GM06990 (cell line): ENCODE measurements at regions not wholly inside any gene's neighbourhood (a gene's known extent, or its start where the extent isn't known, plus 50 kb on each side); places are given as distances from the start of the nearest gene placed in this dataset.

Experiments
- DNase-seq: peaks from one replicate; pipeline ENCODE4 v3.0.0-alpha.2; 2011; ENCODE audit not compliant: insufficient read length; ENCODE audit errors: extremely low read depth
- H3K27me3 ChIP-seq: replicated peaks from 2 replicates; pipeline ENCODE4 v1.6.0; 2011; ENCODE audit warnings: low read length; ENCODE audit not compliant: control insufficient read depth, insufficient read depth
- H3K36me3 ChIP-seq: 2 replicates; pipeline ENCODE4 v1.5.1; 2011; ENCODE audit warnings: low read length; ENCODE audit not compliant: control insufficient read depth, insufficient read depth
- H3K4me3 ChIP-seq: replicated peaks from 2 replicates; pipeline ENCODE4 v1.5.1; 2011; ENCODE audit warnings: low read depth, mild to moderate bottlenecking, control low read depth, low read length
- TF ChIP-seq, protein P1 (sequence below): IDR thresholded peaks from 2 replicates; pipeline ENCODE4 v1.5.1; 2011; ENCODE audit warnings: low read length, control low read depth, mild to moderate bottlenecking, inconsistent platforms; ENCODE audit not compliant: insufficient read depth, poor library complexity, severe bottlenecking

DNA sequence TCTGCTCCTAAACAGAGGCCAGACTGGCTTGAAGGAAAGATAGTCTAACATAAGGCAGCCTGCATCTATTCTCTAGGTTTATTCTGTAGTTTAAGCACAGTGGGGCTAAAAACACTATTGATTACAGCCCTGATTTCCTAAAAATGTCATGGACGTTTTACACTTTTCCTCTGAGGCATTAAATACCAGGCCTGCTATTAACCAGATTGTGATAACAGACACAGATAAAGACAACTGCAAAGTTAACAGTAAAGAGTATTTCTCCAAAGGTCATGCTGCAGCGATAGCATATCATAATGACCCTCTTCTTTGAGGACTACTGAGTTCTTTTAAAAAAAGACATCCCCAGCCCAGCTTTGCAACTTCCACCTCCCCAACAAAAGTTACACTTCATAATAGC, 59.6 kb upstream of the MON1B start:
- no peaks in the 10 kb centered on the region for H3K27me3 ChIP-seq
- TF ChIP-seq, protein P1, sequence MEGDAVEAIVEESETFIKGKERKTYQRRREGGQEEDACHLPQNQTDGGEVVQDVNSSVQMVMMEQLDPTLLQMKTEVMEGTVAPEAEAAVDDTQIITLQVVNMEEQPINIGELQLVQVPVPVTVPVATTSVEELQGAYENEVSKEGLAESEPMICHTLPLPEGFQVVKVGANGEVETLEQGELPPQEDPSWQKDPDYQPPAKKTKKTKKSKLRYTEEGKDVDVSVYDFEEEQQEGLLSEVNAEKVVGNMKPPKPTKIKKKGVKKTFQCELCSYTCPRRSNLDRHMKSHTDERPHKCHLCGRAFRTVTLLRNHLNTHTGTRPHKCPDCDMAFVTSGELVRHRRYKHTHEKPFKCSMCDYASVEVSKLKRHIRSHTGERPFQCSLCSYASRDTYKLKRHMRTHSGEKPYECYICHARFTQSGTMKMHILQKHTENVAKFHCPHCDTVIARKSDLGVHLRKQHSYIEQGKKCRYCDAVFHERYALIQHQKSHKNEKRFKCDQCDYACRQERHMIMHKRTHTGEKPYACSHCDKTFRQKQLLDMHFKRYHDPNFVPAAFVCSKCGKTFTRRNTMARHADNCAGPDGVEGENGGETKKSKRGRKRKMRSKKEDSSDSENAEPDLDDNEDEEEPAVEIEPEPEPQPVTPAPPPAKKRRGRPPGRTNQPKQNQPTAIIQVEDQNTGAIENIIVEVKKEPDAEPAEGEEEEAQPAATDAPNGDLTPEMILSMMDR = no peak
- H3K36me3 ChIP-seq = no peaks in the 10 kb centered on the region
- DNase-seq = no peak
- no peak overlapping the region for H3K4me3 ChIP-seq

DNA sequence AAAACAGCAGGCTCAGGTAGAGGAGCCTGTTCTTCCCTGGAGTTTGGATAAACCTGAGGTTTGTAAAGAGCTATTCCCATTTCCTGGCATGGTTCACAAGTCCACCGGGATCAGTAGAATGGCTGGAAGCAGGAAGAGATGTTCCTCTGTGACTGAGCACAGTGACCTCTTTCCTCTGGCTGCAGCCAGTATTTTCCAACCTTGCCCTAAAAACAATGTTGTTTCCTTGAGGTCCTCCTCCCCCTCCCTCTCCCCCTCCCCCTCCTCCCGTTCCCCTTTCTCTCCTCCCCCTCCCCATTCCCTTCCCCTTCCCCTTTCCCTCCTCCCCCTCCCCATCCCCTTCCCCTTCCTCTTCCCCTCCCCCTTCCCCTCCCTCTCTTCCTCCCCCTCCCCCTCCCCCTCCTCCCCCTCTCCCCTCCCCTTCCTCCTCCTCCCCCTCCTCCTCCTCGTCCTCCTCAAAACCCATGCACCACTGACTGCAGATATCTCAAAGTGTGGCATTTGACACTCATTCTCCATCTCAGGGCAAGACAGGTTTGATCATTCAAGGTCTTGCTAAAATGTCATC, 58.9 kb upstream of the MON1B start:
- no peak for DNase-seq
- no peak overlapping the region for H3K4me3 ChIP-seq
- TF ChIP-seq, protein P1 = no peak
- no peaks in the 10 kb centered on the region for H3K36me3 ChIP-seq
- H3K27me3 ChIP-seq = no peaks in the 10 kb centered on the region

DNA sequence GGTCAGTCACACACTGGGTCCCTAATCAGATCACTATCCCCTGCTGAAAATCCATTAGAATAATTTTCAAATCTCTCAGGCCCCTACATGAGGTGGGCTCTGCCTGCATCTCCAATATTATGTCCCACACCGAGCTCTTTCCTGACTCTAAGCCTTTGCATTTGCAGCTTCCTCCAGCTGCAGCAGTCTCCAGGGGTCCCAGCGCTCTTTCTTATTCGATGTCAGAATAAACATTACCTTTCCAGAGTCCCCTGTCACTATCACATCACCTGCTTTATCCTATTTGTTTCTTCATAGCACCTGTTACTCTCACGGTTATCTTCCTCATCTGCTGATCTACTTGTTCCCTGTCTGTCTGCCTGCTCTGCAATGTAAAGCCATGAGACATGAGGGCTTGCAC, 57.3 kb upstream of the MON1B start:
- H3K4me3 ChIP-seq = no peak overlapping the region
- no peak for DNase-seq

DNA sequence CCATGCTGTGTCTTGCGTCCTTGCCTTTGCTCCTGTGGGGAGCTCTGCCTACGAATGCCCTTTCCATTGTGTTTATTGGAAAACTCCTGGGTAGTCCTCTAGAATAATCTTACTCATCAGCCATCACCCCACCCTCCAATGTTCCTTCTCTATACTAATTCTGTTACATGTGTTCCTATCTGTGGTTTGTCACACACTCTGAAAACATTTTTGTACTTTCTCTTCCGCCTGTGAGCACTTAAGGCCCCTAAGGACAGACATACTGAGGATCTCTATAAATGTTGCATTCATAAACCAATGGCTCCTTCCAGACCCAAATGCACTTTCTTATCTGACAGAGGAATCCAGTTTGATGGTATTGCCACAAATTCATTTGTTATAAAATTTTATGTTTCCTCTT, 53.9 kb upstream of the MON1B start:
- no peak for DNase-seq
- H3K4me3 ChIP-seq = no peak overlapping the region
- H3K36me3 ChIP-seq = no peaks in the 10 kb centered on the region
- no peaks in the 10 kb centered on the region for H3K27me3 ChIP-seq
- TF ChIP-seq, protein P1 = no peak

More for the DNA sequence above, 57.3 kb upstream of the MON1B start:
- no peaks in the 10 kb centered on the region for H3K36me3 ChIP-seq
- H3K27me3 ChIP-seq = no peaks in the 10 kb centered on the region
- TF ChIP-seq, protein P1 = no peak
